ENCODE measurements at regions not wholly inside any gene's neighbourhood (a gene's known extent, or its start where the extent isn't known, plus 50 kb on each side); places are given as distances from the start of the nearest gene placed in this dataset.

DNA sequence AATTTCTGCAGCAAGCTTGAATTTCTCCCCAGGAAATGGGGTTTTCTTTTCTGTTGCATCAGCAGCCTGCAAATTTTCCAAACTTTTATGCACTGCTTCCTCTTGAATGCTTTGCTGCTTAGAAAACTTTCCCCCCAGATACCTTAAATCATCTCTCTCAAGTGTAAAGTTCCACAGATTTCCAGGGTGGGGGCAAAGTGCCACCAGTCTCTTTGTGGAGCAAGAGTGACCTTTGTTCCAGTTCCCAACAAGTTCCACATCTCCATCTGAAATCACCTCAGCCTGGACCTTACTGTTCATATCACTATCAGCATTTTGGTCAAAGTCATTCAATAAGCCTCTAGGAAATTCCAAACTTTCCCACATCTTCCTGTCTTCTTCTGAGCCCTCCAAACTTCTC, 241.6 kb upstream of the TMTC1 start:
- H4K20me1 ChIP-seq (ENCODE audit: insufficient read depth) = no peaks in the 10 kb centered on the region
- in situ Hi-C loops (cut with MboI) = no loop called here
- no peaks in the 10 kb centered on the region for H3K9me2 ChIP-seq (ENCODE audit: insufficient read depth)
- no peak overlapping the region for H3K9ac ChIP-seq
- no peak overlapping the region for H3K4me3 ChIP-seq
- no peak overlapping the region for H3K4me2 ChIP-seq (ENCODE audit: unreplicated experiment)
- 0 out of 2 replicates have a peak, but pooled peaks cover 5% of the 10 kb centered on the region for H3F3A ChIP-seq (ENCODE audit: insufficient read depth)
- TF ChIP-seq EZH2 (IDR thresholded peaks at IDR 0.05; ENCODE audit: insufficient read depth, poor library complexity, severe bottlenecking) = no peak
- TF ChIP-seq EZH2phosphoT487 (IDR thresholded peaks at IDR 0.05; ENCODE audit: insufficient read depth, low read depth) = no peak
- H3K9me3 ChIP-seq (ENCODE audit: low read depth) = no peaks in the 10 kb centered on the region
- H2AFZ ChIP-seq = no peak overlapping the region
- H3K27me3 ChIP-seq (replicated peaks; ENCODE audit: insufficient read depth) = no peaks in the 10 kb centered on the region
- no peaks in the 10 kb centered on the region for H3K36me3 ChIP-seq (ENCODE audit: low read depth)
- H3K27ac ChIP-seq = no peak overlapping the region
- no peak for DNase-seq
- H3K79me2 ChIP-seq (ENCODE audit: insufficient read depth) = no peaks in the 10 kb centered on the region
- peaks cover 23% of the 10 kb centered on the region for H3K4me1 ChIP-seq (ENCODE audit: insufficient read depth)

- Histone ChIP-seq H3K9me2 (ENCODE audit: insufficient read depth) (no peaks in the 10 kb centered on the region), H3K4me2 (ENCODE audit: unreplicated experiment) (no peak overlapping the region), H3K4me1 (ENCODE audit: insufficient read depth) (peaks cover 23% of the 10 kb centered on the region), H3K79me2 (ENCODE audit: insufficient read depth) (no peaks in the 10 kb centered on the region), H4K20me1 (ENCODE audit: insufficient read depth) (no peaks in the 10 kb centered on the region), H3K27me3 (replicated peaks; ENCODE audit: insufficient read depth) (no peaks in the 10 kb centered on the region), H3K36me3 (ENCODE audit: low read depth) (no peaks in the 10 kb centered on the region), H3K27ac (no peak overlapping the region), H2AFZ (no peak overlapping the region), H3K4me3 (no peak overlapping the region), H3K9me3 (ENCODE audit: low read depth) (no peaks in the 10 kb centered on the region), H3F3A (ENCODE audit: insufficient read depth) (0 out of 2 replicates have a peak, but pooled peaks cover 5% of the 10 kb centered on the region), H3K9ac (no peak overlapping the region)
- DNase-seq = no peak
- WGBS, 2 experiments (ENCODE audit: low coverage in 1 of 2, low lambda C conversion rate in 2 of 2, missing lambda C conversion rate in 2 of 2) = 65 to 75% methylated on average over 2 of the region's 2 CpGs
- in situ Hi-C loops (cut with MboI) = no loop called here
- TF ChIP-seq EZH2 (IDR thresholded peaks at IDR 0.05; ENCODE audit: insufficient read depth, poor library complexity, severe bottlenecking) = no peak
- TF ChIP-seq EZH2phosphoT487 (IDR thresholded peaks at IDR 0.05; ENCODE audit: insufficient read depth, low read depth) = no peak
Measured at GRCh38 chr12:30023186-30023585, 239.4 kb upstream of the TMTC1 start.

DNA sequence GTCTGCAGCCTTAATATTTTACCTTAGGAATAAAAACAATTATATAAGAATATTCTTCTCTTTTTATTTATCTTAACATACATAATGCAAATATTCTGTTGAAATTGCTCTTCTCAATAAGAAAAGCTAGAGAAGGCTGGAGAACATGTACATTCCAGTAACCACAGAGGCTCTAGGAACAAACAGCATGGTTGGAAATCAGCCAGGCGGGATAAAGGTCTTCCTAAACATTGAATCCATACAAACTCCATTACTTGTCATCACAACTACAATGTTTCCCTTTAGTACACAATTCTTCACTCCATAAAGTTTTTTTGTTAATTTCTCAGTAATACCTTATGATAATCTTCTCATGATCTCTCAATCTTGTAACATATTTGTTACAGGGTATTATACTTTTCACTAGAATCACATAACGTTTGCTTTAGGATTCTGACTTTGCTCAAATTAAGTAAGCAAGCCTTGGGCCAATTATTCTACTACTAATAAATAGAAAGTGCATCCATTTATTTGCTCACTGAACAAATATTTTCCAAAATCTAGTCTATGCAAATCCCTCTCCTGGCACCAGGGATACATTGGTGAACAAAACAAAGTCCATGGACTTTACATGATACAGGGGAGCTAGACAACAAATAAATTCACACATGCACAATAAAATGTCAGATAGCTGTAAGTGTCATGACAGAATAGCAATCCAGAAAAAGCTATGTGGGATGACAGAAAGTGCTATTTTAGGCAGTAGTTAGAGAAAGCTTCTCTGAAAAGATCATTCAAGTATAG, 237.5 kb upstream of the TMTC1 start:
- no peak overlapping the region for H3K4me3 ChIP-seq
- 0 out of 2 replicates have a peak, but pooled peaks cover 4% of the 10 kb centered on the region for H3F3A ChIP-seq (ENCODE audit: insufficient read depth)
- in situ Hi-C loops (cut with MboI) = no loop called here
- no peaks in the 10 kb centered on the region for H4K20me1 ChIP-seq (ENCODE audit: insufficient read depth)
- H2AFZ ChIP-seq = no peak overlapping the region
- H3K27me3 ChIP-seq (replicated peaks; ENCODE audit: insufficient read depth) = no peaks in the 10 kb centered on the region
- H3K36me3 ChIP-seq (ENCODE audit: low read depth) = no peaks in the 10 kb centered on the region
- peaks cover 13% of the 10 kb centered on the region for H3K4me1 ChIP-seq (ENCODE audit: insufficient read depth)
- no peak for DNase-seq
- TF ChIP-seq EZH2phosphoT487 (IDR thresholded peaks at IDR 0.05; ENCODE audit: insufficient read depth, low read depth) = no peak
- no peak for TF ChIP-seq EZH2 (IDR thresholded peaks at IDR 0.05; ENCODE audit: insufficient read depth, poor library complexity, severe bottlenecking)
- WGBS, 2 experiments (ENCODE audit: low coverage in 1 of 2, low lambda C conversion rate in 2 of 2, missing lambda C conversion rate in 2 of 2) = 32 to 35% methylated on average over 2 of the region's 2 CpGs
- H3K9me2 ChIP-seq (ENCODE audit: insufficient read depth) = no peaks in the 10 kb centered on the region
- no peak overlapping the region for H3K4me2 ChIP-seq (ENCODE audit: unreplicated experiment)
- H3K9ac ChIP-seq = no peak overlapping the region
- H3K9me3 ChIP-seq (ENCODE audit: low read depth) = no peaks in the 10 kb centered on the region
- no peak overlapping the region for H3K27ac ChIP-seq
- no peaks in the 10 kb centered on the region for H3K79me2 ChIP-seq (ENCODE audit: insufficient read depth)

GRCh38 chr12:30019366-30020140, 235.8 kb upstream of the TMTC1 start:
- Histone ChIP-seq H3F3A (ENCODE audit: insufficient read depth) (no peaks in the 10 kb centered on the region), H3K4me1 (ENCODE audit: insufficient read depth) (no peaks in the 10 kb centered on the region), H3K9me2 (ENCODE audit: insufficient read depth) (no peaks in the 10 kb centered on the region), H3K4me3 (no peak overlapping the region), H3K9me3 (ENCODE audit: low read depth) (no peaks in the 10 kb centered on the region), H3K9ac (no peak overlapping the region), H3K36me3 (ENCODE audit: low read depth) (no peaks in the 10 kb centered on the region), H3K4me2 (ENCODE audit: unreplicated experiment) (no peak overlapping the region), H3K27ac (no peak overlapping the region), H4K20me1 (ENCODE audit: insufficient read depth) (no peaks in the 10 kb centered on the region), H2AFZ (no peak overlapping the region), H3K79me2 (ENCODE audit: insufficient read depth) (no peaks in the 10 kb centered on the region), H3K27me3 (replicated peaks; ENCODE audit: insufficient read depth) (no peaks in the 10 kb centered on the region; the same call in 1 of the 2 replicates)
- TF ChIP-seq EZH2 (IDR thresholded peaks at IDR 0.05; ENCODE audit: insufficient read depth, poor library complexity, severe bottlenecking) (no peak), EZH2phosphoT487 (IDR thresholded peaks at IDR 0.05; ENCODE audit: insufficient read depth, low read depth) (no peak)
- in situ Hi-C loops (cut with MboI) = no loop called here
- WGBS, 2 experiments (ENCODE audit: low coverage in 1 of 2, low lambda C conversion rate in 2 of 2, missing lambda C conversion rate in 2 of 2) = 14 to 20% methylated on average over 4 of the region's 4 CpGs
- DNase-seq = no peak
